Memory B cell (primary cell): ENCODE measurements at regions not wholly inside any gene's neighbourhood (a gene's known extent, or its start where the extent isn't known, plus 50 kb on each side); places are given as distances from the start of the nearest gene placed in this dataset.

Experiments
- ATAC-seq: fragments of 150-1000 bp; cut with Tn5 transposase; 2 replicates; pipeline ENCODE4 v1.10.0; 2021; ENCODE audit warnings: low read depth, mild to moderate bottlenecking, moderate library complexity
- DNase-seq, 2 donors: peaks; one replicate each; pipeline ENCODE4 v3.0.0; 2022; ENCODE audit warnings: low spot score in 2 of 2
- H3K27ac Mint-ChIP-seq: one replicate; pipeline ENCODE4 v1.8.0; 2022; ENCODE audit warnings: mild to moderate bottlenecking, moderate library complexity, mixed read lengths
- H3K27me3 Mint-ChIP-seq: one replicate; pipeline ENCODE4 v1.8.0; 2022; ENCODE audit warnings: mixed read lengths
- H3K36me3 Mint-ChIP-seq: one replicate; pipeline ENCODE4 v1.8.0; 2022; ENCODE audit warnings: mild to moderate bottlenecking, mixed read lengths
- H3K4me1 Mint-ChIP-seq: one replicate; pipeline ENCODE4 v1.8.0; 2022; ENCODE audit warnings: mixed read lengths
- H3K4me3 Mint-ChIP-seq: one replicate; pipeline ENCODE4 v1.8.0; 2022; ENCODE audit warnings: mild to moderate bottlenecking, moderate library complexity, mixed read lengths
- H3K9me3 Mint-ChIP-seq: one replicate; pipeline ENCODE4 v1.8.0; 2022; ENCODE audit warnings: mixed read lengths

DNA sequence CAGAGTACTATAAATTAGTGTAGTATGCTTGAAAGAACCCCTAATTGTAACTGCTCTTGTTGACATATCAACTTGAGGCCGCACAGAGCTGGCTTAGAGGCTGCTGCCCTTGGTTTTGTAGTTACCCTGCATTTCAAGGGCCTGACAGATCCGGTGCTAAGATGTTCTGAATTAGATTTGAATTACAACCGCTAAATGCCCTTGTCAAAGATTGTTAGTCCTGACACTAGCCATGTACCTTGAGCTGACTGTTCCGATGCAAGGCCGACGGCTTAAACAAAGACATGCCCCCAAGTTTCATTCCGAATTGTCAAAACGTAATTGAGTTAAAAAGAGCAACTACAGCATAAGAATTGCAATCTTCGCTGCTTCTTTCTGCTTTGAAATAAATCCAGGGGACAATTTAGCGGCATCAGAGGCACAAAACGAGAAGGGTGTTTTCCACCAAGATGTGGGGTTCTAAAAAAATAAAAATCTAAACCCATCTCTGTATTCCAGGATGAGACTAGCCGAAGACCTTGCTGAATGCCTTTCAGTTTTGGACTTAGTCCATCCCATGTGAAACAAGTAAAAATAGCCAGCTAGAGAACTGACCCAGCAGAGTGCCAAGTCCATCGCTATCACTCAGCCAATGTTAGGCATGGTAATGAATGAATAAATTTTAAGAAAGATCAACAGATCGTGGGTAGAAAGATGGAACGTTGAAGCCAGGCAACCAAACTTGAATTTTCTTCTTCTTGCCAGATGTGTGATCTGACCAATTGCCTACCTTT lies 148.7 kb downstream of the DICER1 start:
- no peak for ATAC-seq
- Mint-ChIP-seq H3K27ac (no peak overlapping the region), H3K4me3 (no peak overlapping the region), H3K9me3 (no peaks in the 10 kb centered on the region), H3K4me1 (no peaks in the 10 kb centered on the region), H3K36me3 (no peaks in the 10 kb centered on the region), H3K27me3 (peaks cover 12% of the 10 kb centered on the region)
- no peak for DNase-seq

DNA sequence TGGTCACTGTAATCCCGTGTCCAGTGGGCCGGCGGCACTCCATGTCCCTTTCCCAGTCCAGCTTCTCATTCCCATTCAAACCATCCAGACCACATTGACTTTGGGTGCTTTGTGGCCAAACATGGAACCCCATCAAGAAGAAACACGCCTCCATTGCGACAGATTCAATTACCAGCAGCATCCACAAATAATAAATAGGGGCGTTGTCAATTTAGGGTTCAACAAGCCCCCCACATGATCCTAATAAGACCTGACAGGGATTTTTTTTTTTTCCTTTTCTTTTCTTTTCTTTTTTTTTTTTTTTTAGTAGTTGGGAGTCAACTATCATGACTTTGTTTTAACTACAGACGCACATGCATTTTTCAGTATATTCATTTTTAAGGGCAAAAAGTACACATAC lies 149.4 kb downstream of the DICER1 start:
- DNase-seq, result no peak
- H3K4me1 Mint-ChIP-seq, result no peaks in the 10 kb centered on the region

DNA sequence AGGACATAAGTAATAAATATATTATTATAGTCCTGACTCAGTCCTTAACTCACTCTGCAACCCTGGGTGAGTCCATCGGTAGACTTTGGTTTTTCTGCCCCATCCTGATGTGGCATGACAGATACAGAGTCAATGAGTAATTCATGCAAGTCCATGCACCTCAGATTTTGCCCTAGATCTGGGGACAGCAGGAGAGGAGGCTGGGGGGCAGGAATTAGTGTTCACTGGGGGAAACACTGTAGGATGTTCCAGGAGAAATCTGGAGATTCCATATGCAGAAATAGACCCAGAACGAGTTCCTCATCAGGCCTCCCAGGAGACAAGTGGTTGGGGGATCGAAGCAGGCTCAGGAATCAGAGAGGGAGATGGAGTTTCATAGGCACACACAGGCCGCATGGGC lies 150.8 kb downstream of the DICER1 start:
- ATAC-seq, result no peak
- Mint-ChIP-seq H3K27me3 (peaks cover 8% of the 10 kb centered on the region), H3K9me3 (no peaks in the 10 kb centered on the region)

More for the DNA sequence above, 149.4 kb downstream of the DICER1 start:
- peaks cover 9% of the 10 kb centered on the region for H3K27me3 Mint-ChIP-seq
- H3K27ac Mint-ChIP-seq, result no peak overlapping the region
- H3K4me3 Mint-ChIP-seq, result no peak overlapping the region
- H3K9me3 Mint-ChIP-seq, result no peaks in the 10 kb centered on the region
- no peaks in the 10 kb centered on the region for H3K36me3 Mint-ChIP-seq
- no peak for ATAC-seq

DNA sequence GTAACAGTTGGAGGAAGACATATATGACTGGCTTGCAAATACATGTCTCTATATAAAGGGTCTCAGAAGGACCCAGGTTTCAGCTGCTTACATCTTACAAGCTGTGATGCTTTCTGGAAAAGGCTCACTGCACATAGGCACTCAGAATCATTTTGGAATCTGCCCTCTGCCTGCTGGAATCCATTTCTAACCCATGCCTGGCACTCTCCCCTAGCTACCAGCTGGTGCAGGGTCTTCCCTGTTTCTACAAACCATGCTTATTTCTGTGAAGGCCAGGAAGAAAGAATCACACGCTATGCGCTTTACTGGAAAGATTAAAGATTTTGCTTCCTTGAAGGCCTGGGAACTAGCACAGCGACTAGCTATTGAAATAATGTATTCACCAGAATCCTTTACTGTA lies 151.3 kb downstream of the DICER1 start:
- no peaks in the 10 kb centered on the region for H3K4me1 Mint-ChIP-seq
- H3K9me3 Mint-ChIP-seq, result peaks cover 2% of the 10 kb centered on the region
- peaks cover 9% of the 10 kb centered on the region for H3K27me3 Mint-ChIP-seq
- DNase-seq, result no peak
- H3K27ac Mint-ChIP-seq, result no peak overlapping the region
- H3K4me3 Mint-ChIP-seq, result no peak overlapping the region
- no peak for ATAC-seq
- no peaks in the 10 kb centered on the region for H3K36me3 Mint-ChIP-seq

More for the DNA sequence above, 150.8 kb downstream of the DICER1 start:
- Mint-ChIP-seq H3K27ac (no peak overlapping the region), H3K4me1 (no peaks in the 10 kb centered on the region), H3K36me3 (no peaks in the 10 kb centered on the region), H3K4me3 (no peak overlapping the region)
- DNase-seq, result no peak

DNA sequence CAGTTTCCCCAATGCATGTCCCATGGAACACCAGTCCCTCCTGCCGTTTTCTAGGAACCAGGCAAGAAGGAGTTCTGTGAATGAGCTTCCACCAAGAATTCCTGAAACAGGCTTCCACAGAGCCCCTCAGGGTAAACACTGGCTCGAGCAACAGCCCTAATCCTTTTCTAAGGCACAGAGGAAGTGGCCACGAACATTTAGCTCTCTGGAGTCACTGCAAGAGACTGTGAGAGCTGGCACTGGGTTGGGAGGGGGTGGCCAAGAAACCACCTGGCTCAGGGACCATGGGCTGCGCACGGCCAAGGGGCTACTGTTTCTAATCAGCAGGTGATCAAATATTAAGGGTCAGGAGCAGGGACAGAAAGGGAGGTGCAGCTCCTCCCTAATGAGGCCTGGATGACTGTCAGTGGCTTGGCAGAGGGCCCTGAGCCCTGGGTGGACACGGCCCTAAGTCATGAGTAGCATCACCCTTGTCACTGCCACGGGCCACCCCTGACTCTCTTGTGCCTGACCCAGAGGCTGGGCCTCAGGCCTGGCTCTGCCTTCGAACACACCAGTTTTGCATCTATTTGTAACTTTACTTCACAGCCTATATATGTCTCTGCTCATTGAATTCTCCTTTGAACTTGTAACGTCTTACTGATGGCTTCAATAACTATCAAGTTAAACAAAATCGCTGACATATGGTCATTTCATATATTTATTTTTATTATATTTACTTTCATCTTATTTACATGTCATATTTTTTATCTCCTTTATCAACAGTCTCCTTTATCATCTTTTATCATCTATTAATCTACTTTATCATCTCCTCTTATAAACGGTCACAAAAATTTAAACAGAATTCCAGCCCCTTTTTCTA lies 154.0 kb downstream of the DICER1 start:
- peaks cover 10% of the 10 kb centered on the region for H3K27me3 Mint-ChIP-seq
- no peak for DNase-seq
- H3K27ac Mint-ChIP-seq, result no peak overlapping the region

DNA sequence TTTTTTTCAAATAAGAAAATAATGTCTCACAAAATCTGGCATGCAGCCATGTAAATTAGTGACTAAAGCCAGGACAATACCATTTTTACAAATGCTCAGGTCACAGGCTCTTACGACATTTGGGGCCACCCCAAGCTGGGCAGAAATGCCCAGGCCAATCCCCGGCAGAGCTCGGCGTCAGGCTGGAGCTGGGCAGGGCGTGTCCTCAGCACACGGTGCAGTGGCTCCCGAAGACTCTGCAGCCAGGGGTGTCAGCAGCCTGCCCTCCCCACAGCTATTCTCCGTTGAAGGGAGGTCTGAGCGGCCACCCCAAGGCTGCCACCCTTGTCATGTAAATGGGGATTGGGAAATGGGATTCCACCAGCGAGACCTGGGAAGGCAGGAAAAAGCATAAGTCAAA lies 158.6 kb downstream of the DICER1 start:
- no peaks in the 10 kb centered on the region for H3K4me1 Mint-ChIP-seq
- H3K27ac Mint-ChIP-seq, result no peak overlapping the region
- H3K27me3 Mint-ChIP-seq, result peaks cover 12% of the 10 kb centered on the region
- H3K9me3 Mint-ChIP-seq, result peaks cover 2% of the 10 kb centered on the region
- DNase-seq (no peak), ATAC-seq (no peak)
- no peak overlapping the region for H3K4me3 Mint-ChIP-seq
- H3K36me3 Mint-ChIP-seq, result no peaks in the 10 kb centered on the region

More for the DNA sequence above, 154.0 kb downstream of the DICER1 start:
- ATAC-seq, result no peak
- Mint-ChIP-seq H3K4me1 (no peaks in the 10 kb centered on the region), H3K36me3 (no peaks in the 10 kb centered on the region), H3K9me3 (peaks cover 2% of the 10 kb centered on the region), H3K4me3 (no peak overlapping the region)

DNA sequence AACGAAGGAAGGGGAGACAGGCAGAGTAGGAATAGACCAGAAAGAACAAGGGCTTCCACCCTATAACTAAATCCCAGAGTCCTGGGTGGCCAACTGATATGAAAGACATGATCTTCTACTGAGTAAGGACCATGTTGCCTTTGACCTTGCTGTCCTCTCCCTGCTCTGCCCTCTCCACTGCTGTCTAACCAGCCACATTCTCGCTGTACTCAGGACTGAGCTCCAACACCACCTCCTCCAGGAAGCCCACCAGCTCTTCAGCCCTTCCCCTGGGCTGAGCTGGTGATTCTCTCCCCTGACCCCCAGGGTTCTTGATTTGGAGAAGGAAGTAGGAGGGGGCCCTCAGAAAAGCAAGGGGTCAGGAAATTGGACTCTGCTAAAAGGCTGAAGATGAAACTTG lies 159.2 kb downstream of the DICER1 start:
- Mint-ChIP-seq H3K9me3 (peaks cover 2% of the 10 kb centered on the region), H3K4me1 (no peaks in the 10 kb centered on the region), H3K27me3 (peaks cover 12% of the 10 kb centered on the region), H3K36me3 (no peaks in the 10 kb centered on the region), H3K4me3 (no peak overlapping the region), H3K27ac (no peak overlapping the region)
- ATAC-seq (no peak), DNase-seq (no peak)

DNA sequence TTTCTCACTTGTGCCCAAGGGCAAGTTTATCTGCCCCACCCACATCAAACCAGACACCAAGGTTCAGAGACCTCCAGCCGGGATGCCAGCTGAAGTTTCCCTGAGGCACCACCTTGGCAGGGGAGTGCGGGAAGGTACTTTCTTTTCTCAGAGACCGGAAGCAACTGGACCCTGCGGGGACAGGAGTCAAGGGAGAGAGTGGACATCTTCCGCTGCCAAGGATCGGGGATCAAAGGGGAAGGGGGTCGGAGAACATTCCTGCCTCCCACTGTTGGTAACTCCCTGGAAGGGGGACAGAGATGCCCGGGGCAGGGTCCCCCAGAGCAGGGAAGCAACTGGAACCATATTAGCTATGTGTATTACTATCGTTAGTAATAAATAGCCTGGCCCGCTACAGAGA lies 161.8 kb downstream of the DICER1 start:
- Mint-ChIP-seq H3K27me3 (peaks cover 12% of the 10 kb centered on the region), H3K27ac (no peak overlapping the region)
- ATAC-seq, result no peak

DNA sequence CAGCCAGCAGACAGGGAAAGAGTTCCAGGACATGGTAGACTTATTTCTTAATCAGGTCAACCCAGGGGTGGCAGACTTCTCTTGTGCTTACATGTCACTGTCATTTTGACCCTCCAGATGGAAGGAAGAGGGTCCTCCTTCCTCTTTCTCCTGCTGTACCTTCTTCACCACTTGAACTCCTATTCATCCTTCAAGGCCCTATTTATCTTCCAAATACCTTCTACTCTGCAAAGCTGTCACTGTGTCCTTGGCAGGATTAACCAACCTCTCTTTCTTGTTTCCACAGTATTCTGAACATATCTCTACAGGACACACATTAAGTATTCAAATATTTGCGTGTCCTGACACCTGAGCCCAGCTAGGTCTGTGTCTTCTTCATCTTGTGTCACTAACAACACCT lies 163.1 kb downstream of the DICER1 start:
- H3K27me3 Mint-ChIP-seq, result peaks cover 11% of the 10 kb centered on the region
- peaks cover 2% of the 10 kb centered on the region for H3K9me3 Mint-ChIP-seq

More for the DNA sequence above, 161.8 kb downstream of the DICER1 start:
- no peak overlapping the region for H3K4me3 Mint-ChIP-seq
- no peak for DNase-seq
- H3K4me1 Mint-ChIP-seq, result no peaks in the 10 kb centered on the region
- no peaks in the 10 kb centered on the region for H3K36me3 Mint-ChIP-seq
- H3K9me3 Mint-ChIP-seq, result no peaks in the 10 kb centered on the region

DNA sequence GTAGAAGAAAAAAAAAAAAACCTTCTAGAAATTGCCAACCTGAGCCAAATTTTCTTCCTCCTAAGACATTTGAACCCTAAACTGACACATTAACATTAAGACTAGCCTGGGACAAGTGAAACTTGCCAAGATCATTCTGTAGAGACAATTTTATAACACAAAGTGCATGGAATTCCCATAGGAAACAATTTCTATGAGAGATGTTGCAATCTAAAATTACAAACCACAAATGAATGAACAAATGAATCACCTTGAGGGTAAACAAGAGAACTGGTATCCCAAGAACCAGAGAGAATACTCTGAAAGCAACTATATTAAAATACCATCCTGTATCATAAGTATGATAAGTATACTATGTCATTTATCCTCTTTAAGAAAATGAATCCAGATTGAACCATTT lies 165.3 kb downstream of the DICER1 start:
- peaks cover 3% of the 10 kb centered on the region for H3K27me3 Mint-ChIP-seq

More for the DNA sequence above, 163.1 kb downstream of the DICER1 start:
- no peaks in the 10 kb centered on the region for H3K36me3 Mint-ChIP-seq
- H3K4me1 Mint-ChIP-seq, result no peaks in the 10 kb centered on the region
- DNase-seq (no peak), ATAC-seq (no peak)
- H3K27ac Mint-ChIP-seq, result no peak overlapping the region
- no peak overlapping the region for H3K4me3 Mint-ChIP-seq

DNA sequence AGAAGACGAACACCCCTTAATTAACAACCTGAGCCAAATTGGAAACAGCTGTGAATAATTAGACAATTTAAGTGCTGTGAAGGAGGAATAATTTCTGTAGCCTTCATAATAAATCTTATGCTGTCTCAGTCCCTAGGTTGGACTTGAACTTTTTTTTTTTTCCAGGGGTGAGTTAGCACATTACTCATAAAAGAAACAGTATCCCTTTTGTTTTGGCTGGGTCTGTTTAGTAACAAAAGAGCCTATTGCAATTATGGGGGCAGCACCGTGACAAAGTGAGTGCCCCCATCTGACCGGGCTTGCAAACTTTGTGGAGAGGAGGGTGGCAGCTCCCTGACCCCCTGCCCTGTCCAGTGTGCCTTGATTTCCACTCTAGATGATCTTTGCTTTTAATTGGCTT lies 167.4 kb downstream of the DICER1 start:
- no peaks in the 10 kb centered on the region for H3K4me1 Mint-ChIP-seq
- peaks cover 6% of the 10 kb centered on the region for H3K9me3 Mint-ChIP-seq
- peaks cover 3% of the 10 kb centered on the region for H3K27me3 Mint-ChIP-seq
- no peak overlapping the region for H3K4me3 Mint-ChIP-seq
- DNase-seq, result no peak
- peaks cover 1% of the 10 kb centered on the region for H3K36me3 Mint-ChIP-seq
- no peak overlapping the region for H3K27ac Mint-ChIP-seq
- ATAC-seq, result no peak

More for the DNA sequence above, 165.3 kb downstream of the DICER1 start:
- Mint-ChIP-seq H3K4me1 (no peaks in the 10 kb centered on the region), H3K9me3 (peaks cover 6% of the 10 kb centered on the region), H3K36me3 (peaks cover 1% of the 10 kb centered on the region), H3K27ac (no peak overlapping the region), H3K4me3 (no peak overlapping the region)
- DNase-seq (no peak), ATAC-seq (no peak)

DNA sequence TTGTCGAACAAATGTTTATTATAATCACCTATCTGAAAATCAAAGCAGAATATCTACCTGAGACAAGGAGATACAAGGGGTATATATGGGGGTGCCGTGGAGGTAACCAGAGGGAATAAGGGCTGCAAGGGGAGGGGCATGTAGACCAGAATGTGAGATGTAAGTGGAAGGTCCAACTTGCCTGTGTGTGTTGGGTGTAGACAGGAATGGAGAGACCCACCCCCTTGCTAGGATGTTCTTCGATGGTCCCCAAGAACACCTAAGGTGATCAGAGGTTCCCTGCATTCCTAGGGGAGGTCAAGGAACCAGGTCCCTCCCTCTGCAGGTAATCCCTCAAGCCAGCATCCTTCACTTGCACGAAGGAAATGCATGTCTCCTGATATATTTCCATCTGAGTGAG lies 167.9 kb downstream of the DICER1 start:
- H3K36me3 Mint-ChIP-seq, result peaks cover 1% of the 10 kb centered on the region
- H3K27ac Mint-ChIP-seq, result no peak overlapping the region
- H3K27me3 Mint-ChIP-seq, result peaks cover 3% of the 10 kb centered on the region
- H3K9me3 Mint-ChIP-seq, result peaks cover 6% of the 10 kb centered on the region
- no peak for DNase-seq
- no peak overlapping the region for H3K4me3 Mint-ChIP-seq
- no peak for ATAC-seq
- no peaks in the 10 kb centered on the region for H3K4me1 Mint-ChIP-seq

DNA sequence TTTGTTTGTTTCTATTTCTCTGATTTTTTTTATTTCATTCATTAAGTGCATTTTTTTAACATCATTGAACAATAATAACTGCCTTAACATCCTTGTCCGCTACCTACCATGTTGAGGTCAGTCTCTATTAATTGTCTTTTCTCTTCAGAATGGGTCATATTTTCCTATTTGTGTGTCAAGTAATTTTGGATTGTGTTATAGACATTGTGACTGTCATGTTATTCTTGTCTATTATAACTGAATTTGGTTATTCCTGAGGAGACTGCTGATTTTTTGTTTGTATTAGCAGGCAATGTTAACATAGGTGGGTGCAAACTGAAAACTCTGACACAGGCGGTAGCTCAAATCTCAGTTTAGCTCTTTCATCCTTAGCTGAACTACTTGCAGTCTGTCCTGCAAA lies 169.9 kb downstream of the DICER1 start:
- no peak overlapping the region for H3K4me3 Mint-ChIP-seq
- no peak overlapping the region for H3K27ac Mint-ChIP-seq
- no peak for ATAC-seq
- peaks cover 3% of the 10 kb centered on the region for H3K27me3 Mint-ChIP-seq
- H3K36me3 Mint-ChIP-seq, result peaks cover 1% of the 10 kb centered on the region
- no peaks in the 10 kb centered on the region for H3K4me1 Mint-ChIP-seq
- no peak for DNase-seq
- peaks cover 10% of the 10 kb centered on the region for H3K9me3 Mint-ChIP-seq

DNA sequence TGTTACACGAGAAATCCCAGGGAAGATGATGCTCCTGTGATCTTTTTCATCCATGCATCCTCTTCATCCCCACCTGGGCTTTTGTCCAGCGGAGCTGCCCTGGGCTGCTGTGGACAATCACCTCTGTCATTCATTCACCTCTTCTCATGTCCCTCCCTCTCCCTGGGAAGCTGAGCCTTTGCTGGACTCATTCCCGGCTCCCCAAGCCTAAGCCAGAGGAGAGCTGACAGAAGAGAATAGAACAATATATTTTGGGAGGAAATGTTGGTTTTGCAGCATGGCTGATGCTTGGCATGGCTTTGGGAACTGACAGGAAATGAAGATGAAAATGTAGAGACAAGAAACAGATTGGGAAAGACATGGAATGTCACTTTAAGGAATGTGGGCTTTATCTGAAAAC lies 177.4 kb downstream of the DICER1 start:
- H3K27ac Mint-ChIP-seq, result no peak overlapping the region
- H3K27me3 Mint-ChIP-seq, result peaks cover 4% of the 10 kb centered on the region
- DNase-seq (no peak), ATAC-seq (no peak)
- no peak overlapping the region for H3K4me3 Mint-ChIP-seq
- H3K4me1 Mint-ChIP-seq, result no peaks in the 10 kb centered on the region
- peaks cover 5% of the 10 kb centered on the region for H3K9me3 Mint-ChIP-seq
- no peaks in the 10 kb centered on the region for H3K36me3 Mint-ChIP-seq
